Activated B cell treated with CpG ODN at 0.5 μM for 24 hours (primary cell): ENCODE measurements at regions not wholly inside any gene's neighbourhood (a gene's known extent, or its start where the extent isn't known, plus 50 kb on each side); places are given as distances from the start of the nearest gene placed in this dataset.

ENCODE experiments used
- ATAC-seq: fragments of 200-7000 bp; cut with Tn5 transposase; one replicate; pipeline ENCODE4 v1.10.0; 2021; ENCODE audit warnings: low read depth, mild to moderate bottlenecking, moderate library complexity
- CTCF ChIA-PET: fragments of 350-600 bp; sonication (Branson Sonifier 250); formaldehyde crosslinking; loops from one replicate; lab custom pipeline; 2021; ENCODE audit warnings: antibody characterized with exemption; lab: Charles Lee
- POLR2A ChIA-PET: fragments of 350-600 bp; sonication (Branson Sonifier 250); formaldehyde crosslinking; loops from one replicate; lab custom pipeline; 2021; ENCODE audit warnings: antibody characterized with exemption; lab: Charles Lee
- DNase-seq: peaks from one replicate; pipeline ENCODE4 v3.0.0; 2022
- H3K27ac Mint-ChIP-seq: one replicate; pipeline ENCODE4 v1.8.0; 2020; ENCODE audit warnings: mixed read lengths
- H3K27me3 Mint-ChIP-seq: one replicate; pipeline ENCODE4 v1.8.0; 2021; ENCODE audit warnings: mixed read lengths
- H3K36me3 Mint-ChIP-seq: one replicate; pipeline ENCODE4 v1.8.0; 2021; ENCODE audit warnings: low read depth, mixed read lengths
- H3K4me1 Mint-ChIP-seq: one replicate; pipeline ENCODE4 v1.8.0; 2021; ENCODE audit warnings: mixed read lengths
- H3K4me3 Mint-ChIP-seq: one replicate; pipeline ENCODE4 v1.8.0; 2020; ENCODE audit warnings: mild to moderate bottlenecking, mixed read lengths
- H3K9me3 Mint-ChIP-seq: one replicate; pipeline ENCODE4 v1.8.0; 2020; ENCODE audit warnings: mixed read lengths
- CTCF ChIP-seq: fragments of 200-600 bp; IDR thresholded peaks from one replicate; pipeline ENCODE4 v1.8.0; 2022; ENCODE audit warnings: antibody characterized with exemption, mild to moderate bottlenecking
- intact Hi-C: fragments of 100-400 bp; cut with micrococcal nuclease; formaldehyde crosslinking; loops from one replicate; pipeline ENCODE4 v1.15.1; 2024

GRCh38 chr5:63564789-63565188, 397.5 kb downstream of the HTR1A start:
- intact Hi-C loops: no loop called here

GRCh38 chr5:63563008-63563917, 399.0 kb downstream of the HTR1A start:
- ATAC-seq: no peak
- Mint-ChIP-seq H3K4me1 (no peaks in the 10 kb centered on the region), H3K4me3 (no peak overlapping the region), H3K27me3 (no peaks in the 10 kb centered on the region), H3K27ac (no peak overlapping the region), H3K9me3 (peaks cover 12% of the 10 kb centered on the region), H3K36me3 (no peaks in the 10 kb centered on the region)
- DNase-seq: no peak
- intact Hi-C loops: no loop called here
- ChIA-PET CTCF (no interaction called here), POLR2A (interaction anchor here (0.7 kb wide), 1 partner anchor 29 kb away, joined by 3 read pairs; no protein-coding TSS in a partner anchor)
- TF ChIP-seq CTCF: no peak

More at GRCh38 chr5:63564789-63565188, 397.5 kb downstream of the HTR1A start:
- Mint-ChIP-seq H3K4me3 (no peak overlapping the region), H3K9me3 (peaks cover 11% of the 10 kb centered on the region), H3K4me1 (no peaks in the 10 kb centered on the region), H3K27me3 (no peaks in the 10 kb centered on the region), H3K36me3 (no peaks in the 10 kb centered on the region), H3K27ac (no peak overlapping the region)
- no peak for ATAC-seq
- no peak for TF ChIP-seq CTCF
- POLR2A ChIA-PET: no interaction called here
- no peak for DNase-seq
- CTCF ChIA-PET: no interaction called here

- no peak for ATAC-seq
- H3K4me3 Mint-ChIP-seq: no peak overlapping the region
- DNase-seq: no peak
- intact Hi-C loops: no loop called here
- H3K27me3 Mint-ChIP-seq: no peaks in the 10 kb centered on the region
- no peak overlapping the region for H3K27ac Mint-ChIP-seq
- no peaks in the 10 kb centered on the region for H3K4me1 Mint-ChIP-seq
- ChIA-PET CTCF (no interaction called here), POLR2A (no interaction called here)
- H3K36me3 Mint-ChIP-seq: no peaks in the 10 kb centered on the region
- TF ChIP-seq CTCF: no peak
- H3K9me3 Mint-ChIP-seq: peaks cover 7% of the 10 kb centered on the region
These were observed 406.4 kb downstream of the HTR1A start for GRCh38 chr5:63555874-63556273.

GRCh38 chr5:63554191-63554590, 408.1 kb downstream of the HTR1A start:
- no peak for DNase-seq
- TF ChIP-seq CTCF: no peak
- no peak overlapping the region for H3K4me3 Mint-ChIP-seq
- no peak for ATAC-seq
- no peaks in the 10 kb centered on the region for H3K36me3 Mint-ChIP-seq
- H3K9me3 Mint-ChIP-seq: no peaks in the 10 kb centered on the region
- CTCF ChIA-PET: no interaction called here
- H3K27ac Mint-ChIP-seq: no peak overlapping the region
- no peaks in the 10 kb centered on the region for H3K4me1 Mint-ChIP-seq
- POLR2A ChIA-PET: no interaction called here
- no peaks in the 10 kb centered on the region for H3K27me3 Mint-ChIP-seq
- intact Hi-C loops: no loop called here

- ATAC-seq (no peak), DNase-seq (no peak)
- ChIA-PET CTCF (no interaction called here), POLR2A (no interaction called here)
- no peak overlapping the region for H3K4me3 Mint-ChIP-seq
- H3K4me1 Mint-ChIP-seq: no peaks in the 10 kb centered on the region
- intact Hi-C loops: no loop called here
- H3K27me3 Mint-ChIP-seq: no peaks in the 10 kb centered on the region
- H3K36me3 Mint-ChIP-seq: no peaks in the 10 kb centered on the region
- H3K9me3 Mint-ChIP-seq: no peaks in the 10 kb centered on the region
- no peak overlapping the region for H3K27ac Mint-ChIP-seq
- TF ChIP-seq CTCF: no peak
These were observed 409.2 kb downstream of the HTR1A start for GRCh38 chr5:63553073-63553472.
